ENCODE measurements at regions not wholly inside any gene's neighbourhood (a gene's known extent, or its start where the extent isn't known, plus 50 kb on each side); places are given as distances from the start of the nearest gene placed in this dataset.

- Histone ChIP-seq H3K4me2 (ENCODE audit: insufficient read depth, insufficient read length, low read length) (no peak overlapping the region), H2AFZ (ENCODE audit: low read length) (no peak overlapping the region), H3K27ac (ENCODE audit: insufficient read length, low read depth, low read length) (no peak overlapping the region), H2BK120ac (ENCODE audit: low read depth, low read length, poor library complexity, severe bottlenecking) (no peak overlapping the region), H3K4ac (ENCODE audit: low read depth, low read length) (no peak overlapping the region), H3K56ac (ENCODE audit: insufficient read length, low read depth, low read length) (no peak overlapping the region), H4K5ac (ENCODE audit: insufficient read length, low read depth, low read length) (no peak overlapping the region), H4K20me1 (ENCODE audit: control insufficient read depth, insufficient read depth, insufficient read length) (no peaks in the 10 kb centered on the region), H3K23ac (ENCODE audit: insufficient read length, low read depth, low read length) (no peak overlapping the region), H2AK5ac (ENCODE audit: insufficient read length, low read length) (no peak overlapping the region), H3K27me3 (ENCODE audit: insufficient read depth, low read length) (no peaks in the 10 kb centered on the region), H3K14ac (ENCODE audit: insufficient read depth, low read length) (no peak overlapping the region), H3K9me3 (ENCODE audit: control insufficient read depth, low read depth, low read length) (no peaks in the 10 kb centered on the region), H3K9ac (ENCODE audit: extremely low read depth, insufficient read length, low read length) (no peak overlapping the region), H2BK15ac (ENCODE audit: low read depth, low read length) (no peak overlapping the region), H3K79me2 (ENCODE audit: insufficient read depth, low read length) (no peaks in the 10 kb centered on the region), H2BK20ac (ENCODE audit: low read depth, low read length, poor library complexity, severe bottlenecking) (no peak overlapping the region), H3T11ph (ENCODE audit: low read length) (no peak overlapping the region), H4K91ac (ENCODE audit: insufficient read length, low read depth, low read length) (no peak overlapping the region), H3K4me1 (ENCODE audit: insufficient read depth, low read length) (no peaks in the 10 kb centered on the region), H2BK5ac (ENCODE audit: insufficient read length, low read length) (no peak overlapping the region), H3K79me1 (ENCODE audit: insufficient read depth, low read depth, low read length, poor library complexity, severe bottlenecking) (no peaks in the 10 kb centered on the region), H2BK12ac (ENCODE audit: insufficient read length, low read depth, low read length) (no peak overlapping the region), H4K8ac (replicated peaks; ENCODE audit: insufficient read length, low read depth, low read length) (no peak overlapping the region), H3K23me2 (ENCODE audit: insufficient read length, low read depth, low read length, poor library complexity, severe bottlenecking) (no peaks in the 10 kb centered on the region), H3K18ac (ENCODE audit: insufficient read length, low read depth, low read length) (no peak overlapping the region)
- no peak for DNase-seq
- Mint-ChIP-seq H3K4me1 (no peaks in the 10 kb centered on the region), H3K4me3 (no peak overlapping the region), H3K27ac (no peak overlapping the region), H3K9me3 (peaks cover 0 to 4% of the 10 kb centered on the region in 2 experiments; a peak in 2 of 5 replicates), H3K36me3 (ENCODE audit: insufficient read depth in 1 of 3, low read depth in 3 of 3) (peaks cover 0 to 4% (median 0%) of the 10 kb centered on the region in 3 experiments; a peak in 1 of 7 replicates), H3K27me3 (ENCODE audit: low read depth) (no peaks in the 10 kb centered on the region; the same call in 1 of the 2 replicates)
- WGBS (ENCODE audit: extremely low coverage, insufficient read length, low lambda C conversion rate) = no CpG with 5 or more reads among the region's 7 CpGs
- no peak for TF ChIP-seq CTCF (conservative IDR thresholded peaks at IDR 0.05)
These were observed 138.1 kb downstream of the LRRC30 start for GRCh38 chr18:7369006-7369405.

All from H9 (cell line).